ENCODE measurements at regions not wholly inside any gene's neighbourhood (a gene's known extent, or its start where the extent isn't known, plus 50 kb on each side); places are given as distances from the start of the nearest gene placed in this dataset.
A peak's percentile ranks its signal among the peaks of the same experiment; 100 is the strongest.

GRCh38 chr2:212936572-212936971, 214.8 kb downstream of the IKZF2 start:
- no peak overlapping the region for H3K4me3 ChIP-seq (ENCODE audit: low read depth, low read length)
- DNase-seq (ENCODE audit: low read depth): no peak
- TF ChIP-seq CTCF (IDR thresholded peaks at IDR 0.05; ENCODE audit: insufficient read depth, low read depth, low read length): no peak

GRCh38 chr2:212935752-212936151, 215.7 kb downstream of the IKZF2 start:
- no peak overlapping the region for H3K4me3 ChIP-seq (ENCODE audit: low read depth, low read length)
- no peak for DNase-seq (ENCODE audit: low read depth)
- TF ChIP-seq CTCF (IDR thresholded peaks at IDR 0.05; ENCODE audit: insufficient read depth, low read depth, low read length): no peak

- no peak for TF ChIP-seq CTCF (IDR thresholded peaks at IDR 0.05; ENCODE audit: insufficient read depth, low read depth, low read length)
- no peak for DNase-seq (ENCODE audit: low read depth)
- no peak overlapping the region for H3K4me3 ChIP-seq (ENCODE audit: low read depth, low read length)
Observed at GRCh38 chr2:212931271-212931670, 220.1 kb downstream of the IKZF2 start.

GRCh38 chr2:212930556-212931260, 220.7 kb downstream of the IKZF2 start:
- H3K4me3 ChIP-seq (ENCODE audit: low read depth, low read length): no peak overlapping the region
- no peak for DNase-seq (ENCODE audit: low read depth)
- TF ChIP-seq CTCF (IDR thresholded peaks at IDR 0.05; ENCODE audit: insufficient read depth, low read depth, low read length): no peak

GRCh38 chr2:212929971-212930370, 221.4 kb downstream of the IKZF2 start:
- DNase-seq (ENCODE audit: low read depth): no peak
- no peak for TF ChIP-seq CTCF (IDR thresholded peaks at IDR 0.05; ENCODE audit: insufficient read depth, low read depth, low read length)
- H3K4me3 ChIP-seq (ENCODE audit: low read depth, low read length): no peak overlapping the region

GRCh38 chr2:212929116-212929515, 222.3 kb downstream of the IKZF2 start:
- TF ChIP-seq CTCF (IDR thresholded peaks at IDR 0.05; ENCODE audit: insufficient read depth, low read depth, low read length): no peak
- no peak overlapping the region for H3K4me3 ChIP-seq (ENCODE audit: low read depth, low read length)
- DNase-seq (ENCODE audit: low read depth): no peak

- H3K4me3 ChIP-seq (ENCODE audit: low read depth, low read length): no peak overlapping the region
- peak; percentile 71 for DNase-seq (ENCODE audit: low read depth)
- TF ChIP-seq CTCF (IDR thresholded peaks at IDR 0.05; ENCODE audit: insufficient read depth, low read depth, low read length): no peak
Observed at GRCh38 chr2:212928681-212929080, 222.7 kb downstream of the IKZF2 start.
